ENCODE measurements at regions not wholly inside any gene's neighbourhood (a gene's known extent, or its start where the extent isn't known, plus 50 kb on each side); places are given as distances from the start of the nearest gene placed in this dataset.

DNA sequence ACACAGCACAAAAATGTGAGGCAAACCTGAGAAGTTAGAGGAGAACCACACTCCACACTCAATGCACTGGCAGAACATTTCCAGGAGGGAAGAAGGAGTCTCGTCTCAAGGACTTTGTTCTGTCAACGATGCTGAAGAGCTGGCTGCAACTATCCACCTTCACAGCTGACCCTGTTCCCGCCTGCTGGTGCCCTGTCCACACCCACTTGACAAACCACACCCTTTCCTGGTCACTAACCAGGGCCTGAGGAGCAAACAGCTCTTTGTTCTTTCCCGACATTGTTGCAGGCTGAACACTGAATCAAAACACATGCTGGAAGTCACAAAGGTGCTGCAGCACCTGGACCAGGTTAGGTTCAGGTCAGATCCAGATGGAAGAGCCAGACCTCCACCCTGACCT is 92.6 kb upstream of the ARRDC4 start:
- BruUV-seq (replicated peaks) = no TSS peak
- H3K27me3 ChIP-seq (ENCODE audit: control insufficient read depth in 2 of 2, insufficient read depth in 2 of 2, low read length in 2 of 2) = no peaks in the 10 kb centered on the region
- no peak overlapping the region for H3K27ac ChIP-seq (ENCODE audit: insufficient read depth, low read depth, low read length)
- H3K4me3 ChIP-seq (replicated peaks in 1 of 3; ENCODE audit: insufficient read depth in 1 of 3, low read depth in 1 of 3, low read length in 3 of 3) = no peak overlapping the region
- no peaks in the 10 kb centered on the region for H3K36me3 ChIP-seq (ENCODE audit: control insufficient read depth in 2 of 2, extremely low read depth in 1 of 2, insufficient read depth in 2 of 2, low read length in 2 of 2)
- dilution Hi-C loops (cut with MboI; ENCODE audit: extremely low pct_ligation_motif_present, low sequenced_read_pairs) (no loop called here), intact Hi-C loops (cut with micrococcal nuclease) (no loop called here)
- no peak for TF ChIP-seq EZH2 (IDR thresholded peaks at IDR 0.05; ENCODE audit: borderline replicate concordance, low read depth, low read length, severe bottlenecking)
- no peak for TF ChIP-seq POLR2AphosphoS5 (IDR thresholded peaks at IDR 0.05; ENCODE audit: insufficient read depth, low read depth, low read length)
- TF ChIP-seq MYC (IDR thresholded peaks at IDR 0.05; ENCODE audit: low read depth, low read length) = no peak
- TF ChIP-seq, protein P1, sequence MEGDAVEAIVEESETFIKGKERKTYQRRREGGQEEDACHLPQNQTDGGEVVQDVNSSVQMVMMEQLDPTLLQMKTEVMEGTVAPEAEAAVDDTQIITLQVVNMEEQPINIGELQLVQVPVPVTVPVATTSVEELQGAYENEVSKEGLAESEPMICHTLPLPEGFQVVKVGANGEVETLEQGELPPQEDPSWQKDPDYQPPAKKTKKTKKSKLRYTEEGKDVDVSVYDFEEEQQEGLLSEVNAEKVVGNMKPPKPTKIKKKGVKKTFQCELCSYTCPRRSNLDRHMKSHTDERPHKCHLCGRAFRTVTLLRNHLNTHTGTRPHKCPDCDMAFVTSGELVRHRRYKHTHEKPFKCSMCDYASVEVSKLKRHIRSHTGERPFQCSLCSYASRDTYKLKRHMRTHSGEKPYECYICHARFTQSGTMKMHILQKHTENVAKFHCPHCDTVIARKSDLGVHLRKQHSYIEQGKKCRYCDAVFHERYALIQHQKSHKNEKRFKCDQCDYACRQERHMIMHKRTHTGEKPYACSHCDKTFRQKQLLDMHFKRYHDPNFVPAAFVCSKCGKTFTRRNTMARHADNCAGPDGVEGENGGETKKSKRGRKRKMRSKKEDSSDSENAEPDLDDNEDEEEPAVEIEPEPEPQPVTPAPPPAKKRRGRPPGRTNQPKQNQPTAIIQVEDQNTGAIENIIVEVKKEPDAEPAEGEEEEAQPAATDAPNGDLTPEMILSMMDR (IDR thresholded peaks at IDR 0.05; ENCODE audit: extremely low read depth in 1 of 2, insufficient read depth in 1 of 2, low read depth in 1 of 2, low read length in 2 of 2) = no peak
- TF ChIP-seq MAX (IDR thresholded peaks at IDR 0.05; ENCODE audit: insufficient read depth, insufficient read length) = no peak
- no peak for TF ChIP-seq JUN (IDR thresholded peaks at IDR 0.05; ENCODE audit: borderline replicate concordance, insufficient read depth, insufficient read length, low read depth)
- TF ChIP-seq GATA2 (IDR thresholded peaks at IDR 0.05; ENCODE audit: insufficient read depth, insufficient read length, low read depth, low read length) = no peak
- no peak for TF ChIP-seq POLR2A (IDR thresholded peaks at IDR 0.05; ENCODE audit: low read depth, low read length)
- no peak for TF ChIP-seq FOS (IDR thresholded peaks at IDR 0.05; ENCODE audit: borderline replicate concordance, insufficient read depth, low read length)
- H4K20me1 ChIP-seq (replicated peaks; ENCODE audit: control insufficient read depth, extremely low read depth, insufficient read depth, low read length) = no peaks in the 10 kb centered on the region
- H2AFZ ChIP-seq (ENCODE audit: low read depth, low read length) = no peak overlapping the region
- H3K9me3 ChIP-seq (replicated peaks; ENCODE audit: control insufficient read depth, insufficient read depth, low read length) = peaks cover 2% of the 10 kb centered on the region
- H3K4me1 ChIP-seq (ENCODE audit: control insufficient read depth, extremely low read depth, insufficient read depth, low read length) = no peaks in the 10 kb centered on the region
- POLR2A ChIA-PET = no interaction called here
- no peaks in the 10 kb centered on the region for H3K9me1 ChIP-seq (replicated peaks; ENCODE audit: control insufficient read depth, extremely low read depth, insufficient read depth, low read length)
- no peaks in the 10 kb centered on the region for H3K79me2 ChIP-seq (ENCODE audit: control insufficient read depth, insufficient read depth, low read length)
- FAIRE-seq (no peak), DNase-seq (ENCODE audit: low read depth, low spot score) (no peak)
- no peak overlapping the region for H3K9ac ChIP-seq (replicated peaks; ENCODE audit: extremely low read depth, insufficient read depth, low read length)
- no peak overlapping the region for H3K4me2 ChIP-seq (ENCODE audit: insufficient read depth, low read length)
- CTCF ChIA-PET = no interaction called here

Data from endothelial cell of umbilical vein (primary cell).